ENCODE measurements at regions not wholly inside any gene's neighbourhood (a gene's known extent, or its start where the extent isn't known, plus 50 kb on each side); places are given as distances from the start of the nearest gene placed in this dataset.
"Not testable (repeated sequence)": the region's sequence is repeated elsewhere in the genome, so short reads cannot be mapped to it uniquely, and the experiment has no call there.

DNA sequence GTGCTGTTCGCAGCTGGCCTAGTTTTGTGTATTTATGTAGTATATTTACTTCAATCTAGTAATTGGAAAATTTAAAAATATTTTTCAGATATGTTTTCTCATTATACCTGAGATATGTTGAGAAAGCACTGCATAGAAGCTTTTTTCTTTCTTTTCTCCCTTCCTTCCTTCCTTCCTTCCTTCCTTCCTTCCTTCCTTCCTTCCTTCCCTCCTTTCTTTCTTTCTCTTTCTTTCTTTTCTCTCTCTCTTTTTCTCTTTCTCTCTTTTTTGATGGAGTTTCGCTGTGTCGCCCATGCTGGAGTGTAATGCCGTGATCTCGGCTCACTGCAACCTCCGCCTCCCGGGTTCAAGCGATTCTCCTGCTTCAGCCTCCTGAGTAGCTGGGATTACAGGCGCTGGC is 83.3 kb upstream of the ZNF92 start:
- TF ChIP-seq CTCF, POLR2A, POLR2AphosphoS5 (IDR thresholded peaks at IDR 0.05): not testable (repeated sequence)

All from prostate gland (tissue), 2 donors.